ENCODE measurements at regions not wholly inside any gene's neighbourhood (a gene's known extent, or its start where the extent isn't known, plus 50 kb on each side); places are given as distances from the start of the nearest gene placed in this dataset.

- FAIRE-seq (no peak), DNase-seq (ENCODE audit: low read depth) (no peak)
- no peak overlapping the region for H3K4me3 ChIP-seq (ENCODE audit: insufficient read depth, low read depth, low read length)
- Mint-ChIP-seq H3K27ac (ENCODE audit: unreplicated experiment) (no peak overlapping the region), H3K36me3 (ENCODE audit: low read depth, unreplicated experiment) (no peaks in the 10 kb centered on the region), H3K9me3 (ENCODE audit: unreplicated experiment) (peaks cover 10% of the 10 kb centered on the region), H3K27me3 (ENCODE audit: low read depth, unreplicated experiment) (no peaks in the 10 kb centered on the region), H3K4me1 (ENCODE audit: low read depth, unreplicated experiment) (no peaks in the 10 kb centered on the region), H3K4me3 (ENCODE audit: unreplicated experiment) (no peak overlapping the region)
- no peaks in the 10 kb centered on the region for H3K9me3 ChIP-seq (ENCODE audit: insufficient read depth, low read depth, low read length)
- no peak overlapping the region for H2AFZ ChIP-seq (ENCODE audit: low read depth, low read length)
- H3K27me3 ChIP-seq (ENCODE audit: insufficient read depth, low read length): no peaks in the 10 kb centered on the region
- no peaks in the 10 kb centered on the region for H4K20me1 ChIP-seq (ENCODE audit: insufficient read depth, low read length)
- no peak overlapping the region for H3K27ac ChIP-seq (ENCODE audit: low read depth, low read length)
- no peak for TF ChIP-seq CTCF (IDR thresholded peaks at IDR 0.05; ENCODE audit: insufficient read depth, low read depth, low read length)
- TF ChIP-seq EZH2 (IDR thresholded peaks at IDR 0.05; ENCODE audit: insufficient read depth, low read length): no peak
- H3K36me3 ChIP-seq (ENCODE audit: insufficient read depth, low read length): no peaks in the 10 kb centered on the region
- H3K4me2 ChIP-seq (ENCODE audit: low read length): no peak overlapping the region
- H3K79me2 ChIP-seq (ENCODE audit: insufficient read depth, low read length): no peaks in the 10 kb centered on the region
- H3K4me1 ChIP-seq (ENCODE audit: insufficient read depth, low read length): no peaks in the 10 kb centered on the region
- H3K9ac ChIP-seq (ENCODE audit: low read length): no peak overlapping the region
Observed at GRCh38 chr5:152593388-152593787, 188.3 kb upstream of the NMUR2 start.

GRCh38 chr5:152595405-152595804, 190.3 kb upstream of the NMUR2 start:
- Histone ChIP-seq H3K79me2 (ENCODE audit: insufficient read depth, low read length) (no peaks in the 10 kb centered on the region), H3K4me2 (ENCODE audit: low read length) (no peak overlapping the region), H3K9me3 (ENCODE audit: insufficient read depth, low read depth, low read length) (no peaks in the 10 kb centered on the region), H4K20me1 (ENCODE audit: insufficient read depth, low read length) (no peaks in the 10 kb centered on the region), H3K27me3 (ENCODE audit: insufficient read depth, low read length) (no peaks in the 10 kb centered on the region), H3K9ac (ENCODE audit: low read length) (no peak overlapping the region), H3K4me3 (ENCODE audit: insufficient read depth, low read depth, low read length) (no peak overlapping the region), H3K27ac (ENCODE audit: low read depth, low read length) (no peak overlapping the region), H3K4me1 (ENCODE audit: insufficient read depth, low read length) (no peaks in the 10 kb centered on the region), H3K36me3 (ENCODE audit: insufficient read depth, low read length) (no peaks in the 10 kb centered on the region), H2AFZ (ENCODE audit: low read depth, low read length) (no peak overlapping the region)
- H3K36me3 Mint-ChIP-seq (ENCODE audit: low read depth, unreplicated experiment): no peaks in the 10 kb centered on the region
- no peak overlapping the region for H3K4me3 Mint-ChIP-seq (ENCODE audit: unreplicated experiment)
- H3K9me3 Mint-ChIP-seq (ENCODE audit: unreplicated experiment): peaks cover 4% of the 10 kb centered on the region
- no peak for FAIRE-seq
- H3K27me3 Mint-ChIP-seq (ENCODE audit: low read depth, unreplicated experiment): no peaks in the 10 kb centered on the region
- no peak for DNase-seq (ENCODE audit: low read depth)
- no peaks in the 10 kb centered on the region for H3K4me1 Mint-ChIP-seq (ENCODE audit: low read depth, unreplicated experiment)
- TF ChIP-seq CTCF (IDR thresholded peaks at IDR 0.05; ENCODE audit: insufficient read depth, low read depth, low read length) (no peak), EZH2 (IDR thresholded peaks at IDR 0.05; ENCODE audit: insufficient read depth, low read length) (no peak)
- no peak overlapping the region for H3K27ac Mint-ChIP-seq (ENCODE audit: unreplicated experiment)

GRCh38 chr5:152599096-152599495, 194.0 kb upstream of the NMUR2 start:
- no peaks in the 10 kb centered on the region for H3K36me3 Mint-ChIP-seq (ENCODE audit: low read depth, unreplicated experiment)

More at GRCh38 chr5:152599096-152599495, 194.0 kb upstream of the NMUR2 start:
- Mint-ChIP-seq H3K4me3 (ENCODE audit: unreplicated experiment) (no peak overlapping the region), H3K27me3 (ENCODE audit: low read depth, unreplicated experiment) (no peaks in the 10 kb centered on the region), H3K4me1 (ENCODE audit: low read depth, unreplicated experiment) (peaks cover 12% of the 10 kb centered on the region), H3K27ac (ENCODE audit: unreplicated experiment) (no peak overlapping the region), H3K9me3 (ENCODE audit: unreplicated experiment) (no peaks in the 10 kb centered on the region)
- Histone ChIP-seq H3K9me3 (ENCODE audit: insufficient read depth, low read depth, low read length) (no peaks in the 10 kb centered on the region), H3K27me3 (ENCODE audit: insufficient read depth, low read length) (no peaks in the 10 kb centered on the region), H2AFZ (ENCODE audit: low read depth, low read length) (no peak overlapping the region), H3K79me2 (ENCODE audit: insufficient read depth, low read length) (no peaks in the 10 kb centered on the region), H4K20me1 (ENCODE audit: insufficient read depth, low read length) (no peaks in the 10 kb centered on the region), H3K27ac (ENCODE audit: low read depth, low read length) (no peak overlapping the region), H3K36me3 (ENCODE audit: insufficient read depth, low read length) (no peaks in the 10 kb centered on the region), H3K4me1 (ENCODE audit: insufficient read depth, low read length) (no peaks in the 10 kb centered on the region), H3K4me3 (ENCODE audit: insufficient read depth, low read depth, low read length) (no peak overlapping the region), H3K9ac (ENCODE audit: low read length) (no peak overlapping the region), H3K4me2 (ENCODE audit: low read length) (no peak overlapping the region)
- TF ChIP-seq CTCF (IDR thresholded peaks at IDR 0.05; ENCODE audit: insufficient read depth, low read depth, low read length): no peak
- TF ChIP-seq EZH2 (IDR thresholded peaks at IDR 0.05; ENCODE audit: insufficient read depth, low read length): no peak
- no peak for DNase-seq (ENCODE audit: low read depth)
- FAIRE-seq: no peak

Data from astrocyte (in vitro differentiated cells and primary cell).